GM18517 (cell line): ENCODE measurements at regions not wholly inside any gene's neighbourhood (a gene's known extent, or its start where the extent isn't known, plus 50 kb on each side); places are given as distances from the start of the nearest gene placed in this dataset.

Source experiments
- ATAC-seq: cut with Tn5 transposase; IDR thresholded peaks from one replicate; pipeline ENCODE4 v1.9.1; 2021; ENCODE audit warnings: mild to moderate bottlenecking, moderate library complexity; ENCODE audit not compliant: unreplicated experiment

GRCh38 chr9:13990994-13991393, 322.9 kb downstream of the NFIB start:
- no peak for ATAC-seq

- no peak for ATAC-seq
These were observed 323.6 kb downstream of the NFIB start for GRCh38 chr9:13990331-13990730.

DNA sequence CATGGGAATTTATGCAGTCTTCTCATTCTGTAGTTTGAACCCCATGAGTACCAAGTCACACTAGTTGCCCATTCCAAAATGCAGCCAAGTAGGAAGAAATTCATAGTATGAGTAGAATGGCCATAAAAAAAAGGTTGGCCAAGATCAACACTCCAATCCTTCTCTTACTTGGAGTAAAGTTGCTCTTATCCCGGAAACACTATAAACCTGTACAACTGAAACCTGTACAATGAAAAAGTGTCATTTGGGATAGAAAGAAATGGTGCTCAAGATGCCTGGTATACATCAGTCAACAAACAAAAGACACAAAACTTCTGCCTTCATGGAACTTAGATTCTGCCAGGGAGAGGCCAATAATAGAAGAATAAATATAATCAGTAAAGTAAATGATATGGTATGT, 325.0 kb downstream of the NFIB start:
- ATAC-seq, result no peak

- ATAC-seq, result no peak
These were observed 330.3 kb downstream of the NFIB start for GRCh38 chr9:13983607-13984006.

DNA sequence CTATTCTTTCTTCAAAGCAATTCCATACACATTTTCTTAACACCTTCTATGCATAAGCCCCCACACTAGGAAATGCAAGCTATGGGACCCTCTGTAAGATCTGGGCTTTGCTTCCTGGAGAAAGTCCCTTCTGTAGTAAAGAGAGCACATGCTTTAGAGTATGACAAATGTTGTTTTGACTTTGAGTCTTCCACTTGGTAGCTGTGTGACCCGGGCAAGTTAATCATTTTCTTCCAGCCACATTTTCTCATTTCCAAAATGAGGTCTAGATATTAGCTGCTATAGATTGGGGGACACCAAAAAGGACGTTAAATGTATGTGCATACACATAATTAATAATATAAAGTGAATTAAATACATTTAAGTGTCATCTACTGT, 334.0 kb downstream of the NFIB start:
- ATAC-seq, result no peak

DNA sequence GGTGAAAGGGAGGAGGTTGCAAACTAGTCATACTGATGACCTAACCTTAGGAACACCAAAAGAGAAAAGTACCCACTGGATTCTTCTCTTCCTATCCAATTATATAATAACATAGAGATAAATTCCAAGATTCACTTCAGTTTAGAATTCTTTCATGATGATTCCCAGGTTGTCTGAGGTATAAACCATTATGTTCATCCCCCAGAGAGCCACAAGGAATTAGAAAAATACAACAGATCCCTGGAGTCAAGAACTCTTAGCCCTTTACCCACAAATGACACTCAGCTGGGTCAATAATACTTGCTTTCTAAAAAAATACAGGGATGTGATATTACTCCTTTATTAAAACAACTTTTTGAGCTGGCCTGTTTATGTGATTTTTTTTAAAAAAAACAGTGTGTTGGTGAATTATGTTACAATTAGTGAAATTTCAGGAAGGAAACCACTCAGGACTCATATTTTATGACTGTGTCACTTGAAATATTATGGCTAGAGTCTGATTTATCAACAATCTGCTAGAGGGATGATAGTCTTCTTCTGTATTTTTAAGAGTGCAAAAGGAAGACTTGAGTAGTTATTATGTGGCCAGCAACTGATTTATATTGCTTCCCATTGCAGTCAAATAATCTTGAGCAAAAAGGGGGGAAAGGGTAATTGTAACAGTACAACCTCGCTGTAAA, 338.2 kb downstream of the NFIB start:
- no peak for ATAC-seq

DNA sequence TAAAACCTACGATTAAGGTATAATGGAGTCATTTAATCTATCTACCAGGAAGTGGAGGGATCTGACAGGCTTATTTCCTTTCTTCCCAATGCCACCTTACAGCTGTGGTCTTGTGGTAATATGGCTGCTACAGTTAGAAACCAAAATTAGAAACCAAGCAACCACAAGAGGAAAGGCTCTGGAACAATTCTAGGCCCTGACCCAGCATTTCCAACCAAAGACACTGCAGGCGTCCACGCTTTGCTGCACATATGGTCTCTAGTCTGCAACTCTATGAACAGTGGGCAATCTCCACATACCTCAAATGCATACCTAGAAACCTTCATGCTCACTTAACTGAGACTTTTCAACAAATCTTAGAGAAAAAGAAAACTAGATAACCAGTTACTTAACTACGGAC, 339.1 kb downstream of the NFIB start:
- no peak for ATAC-seq

DNA sequence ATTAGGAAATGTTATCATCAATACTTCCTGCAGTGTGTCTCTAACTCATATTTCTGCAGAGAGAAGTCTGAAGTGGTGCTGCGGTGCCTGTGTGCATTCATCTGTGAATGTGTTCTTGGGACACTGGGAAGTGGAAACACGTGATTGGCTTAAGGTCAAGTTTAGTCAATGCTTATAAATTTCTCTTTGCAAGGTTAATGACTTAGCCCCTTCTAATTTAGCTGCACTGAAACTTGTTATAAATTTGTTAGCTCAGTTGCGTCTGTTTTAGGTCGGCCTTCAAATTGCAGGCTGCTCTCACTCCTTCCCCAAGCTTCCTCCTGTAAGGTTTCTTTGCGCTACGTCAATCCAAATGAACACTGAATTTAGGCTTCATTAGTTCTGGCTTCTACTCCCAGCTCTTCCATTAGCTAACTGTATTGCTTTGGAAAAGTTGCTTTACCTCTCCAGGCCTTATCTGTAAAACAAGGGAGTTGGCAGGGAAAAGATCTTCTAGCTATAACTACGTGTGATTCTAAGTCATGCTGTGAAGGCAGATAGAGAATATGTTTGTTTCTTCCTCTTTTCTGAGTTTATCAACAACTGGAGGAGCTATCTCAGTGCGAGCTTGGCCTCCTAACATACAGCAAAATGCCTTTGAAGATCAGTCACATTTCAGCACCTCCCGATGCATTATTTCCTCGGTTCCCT, 341.8 kb downstream of the NFIB start:
- no peak for ATAC-seq

DNA sequence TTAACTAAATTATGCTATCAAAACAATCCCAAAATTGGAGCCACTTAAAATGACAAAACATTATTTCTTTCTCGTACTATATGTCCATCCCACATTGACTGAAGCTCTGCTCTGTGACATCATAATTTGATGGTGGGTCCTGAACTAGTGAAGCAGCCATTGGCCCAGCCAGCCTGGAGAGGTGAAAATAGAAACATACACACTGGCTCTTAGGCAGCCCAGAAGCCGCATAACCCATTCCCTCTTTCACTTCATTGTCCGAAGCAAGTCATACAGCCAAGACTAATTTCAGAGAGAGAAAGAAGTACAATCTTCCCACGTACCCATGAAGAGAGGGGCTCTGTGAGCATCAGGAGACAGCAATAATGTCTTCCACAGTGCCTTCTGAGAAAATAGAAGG, 342.5 kb downstream of the NFIB start:
- no peak for ATAC-seq

GRCh38 chr9:13970426-13970825, 343.5 kb downstream of the NFIB start:
- no peak for ATAC-seq

GRCh38 chr9:13970018-13970417, 343.9 kb downstream of the NFIB start:
- ATAC-seq, result no peak

DNA sequence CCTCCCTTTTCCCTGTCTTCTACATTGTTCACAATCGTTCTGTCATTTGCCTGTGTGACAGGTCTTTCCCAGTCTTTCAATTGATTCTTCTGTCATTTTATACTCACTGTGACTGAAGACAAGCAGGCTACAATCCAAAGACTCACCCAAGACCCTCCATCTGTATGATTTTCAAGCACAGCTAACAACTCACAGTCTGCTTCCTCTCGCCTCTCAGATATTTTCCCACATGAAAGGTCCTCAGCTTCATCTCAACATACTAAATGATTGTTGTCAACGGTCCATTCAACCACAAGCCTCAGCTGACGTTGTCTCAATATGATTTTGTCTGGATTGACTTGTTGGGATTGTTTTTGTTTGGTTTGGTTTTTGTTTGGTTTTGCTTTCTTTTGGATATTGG, 346.5 kb downstream of the NFIB start:
- no peak for ATAC-seq

DNA sequence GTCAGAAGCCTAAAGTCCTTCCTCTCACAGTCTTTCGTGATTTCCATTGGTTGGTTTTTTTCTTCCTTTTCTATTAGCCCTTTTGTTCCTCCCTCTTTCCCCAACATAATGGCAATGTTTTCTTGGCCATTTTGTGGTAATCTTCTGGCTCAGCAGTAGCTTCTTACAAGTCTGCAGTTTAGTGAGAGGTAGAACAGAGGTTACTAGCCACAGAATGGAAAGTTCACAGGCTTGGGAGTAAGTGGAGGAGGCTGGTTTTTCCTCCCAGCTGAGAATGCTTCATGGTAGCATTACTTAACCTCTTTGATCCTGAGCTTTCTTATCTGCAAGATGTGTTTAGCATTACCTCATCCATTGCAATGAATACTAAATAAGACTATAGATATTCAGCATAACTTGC, 346.9 kb downstream of the NFIB start:
- ATAC-seq, result no peak

DNA sequence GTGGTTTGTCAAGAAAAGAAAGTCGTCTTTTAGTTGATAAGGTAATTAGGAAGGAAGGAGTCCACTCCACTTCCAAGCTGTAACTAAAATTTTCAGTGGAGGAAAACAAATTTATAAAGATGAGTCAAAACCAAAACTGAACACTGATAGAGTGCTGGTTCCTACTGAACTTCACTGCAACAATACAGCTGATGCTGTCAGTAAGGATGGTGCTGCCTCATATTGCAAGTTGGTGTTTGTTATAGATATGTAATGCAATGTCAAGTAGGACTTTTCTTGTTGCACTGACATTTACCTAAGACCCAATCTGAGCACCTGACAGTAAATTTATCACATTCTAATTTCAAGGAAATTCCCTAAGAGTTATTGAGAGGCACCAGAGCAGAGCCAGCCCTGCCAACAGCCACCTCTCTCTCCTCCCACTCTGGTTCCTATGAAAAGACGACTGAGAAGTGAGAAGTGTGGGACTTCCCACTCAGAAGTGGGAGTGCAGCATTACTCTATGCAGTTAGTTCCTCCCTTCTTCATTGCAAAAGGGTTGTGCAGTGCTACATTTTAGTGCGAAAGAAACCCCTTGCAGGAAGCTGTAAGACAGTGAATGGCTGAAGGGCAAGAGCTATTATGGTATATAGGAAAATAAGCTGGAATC, 350.8 kb downstream of the NFIB start:
- no peak for ATAC-seq

- no peak for ATAC-seq
These were observed 351.9 kb downstream of the NFIB start for GRCh38 chr9:13962006-13962405.

- no peak for ATAC-seq
These were observed 353.8 kb downstream of the NFIB start for GRCh38 chr9:13960011-13960765.

GRCh38 chr9:13958672-13959071, 355.3 kb downstream of the NFIB start:
- ATAC-seq, result no peak

DNA sequence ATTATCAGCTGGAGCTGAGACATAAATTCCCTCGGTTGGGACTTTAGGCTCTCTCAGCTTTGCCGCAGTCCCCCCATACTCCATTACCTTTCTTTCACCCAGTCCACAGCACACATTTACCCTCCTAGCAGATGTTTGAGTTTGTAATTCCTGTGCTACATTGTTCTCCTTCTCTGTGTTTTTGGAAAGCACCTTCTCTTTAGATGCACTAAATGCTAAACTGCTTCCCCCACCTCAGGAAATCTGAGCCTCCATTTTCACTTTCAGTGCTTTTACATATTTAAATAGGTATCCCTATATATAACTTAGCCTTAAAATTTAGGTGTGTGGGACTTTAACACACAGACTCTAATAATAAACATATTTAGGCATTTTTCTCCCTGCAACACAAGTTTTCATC, 356.9 kb downstream of the NFIB start:
- no peak for ATAC-seq

DNA sequence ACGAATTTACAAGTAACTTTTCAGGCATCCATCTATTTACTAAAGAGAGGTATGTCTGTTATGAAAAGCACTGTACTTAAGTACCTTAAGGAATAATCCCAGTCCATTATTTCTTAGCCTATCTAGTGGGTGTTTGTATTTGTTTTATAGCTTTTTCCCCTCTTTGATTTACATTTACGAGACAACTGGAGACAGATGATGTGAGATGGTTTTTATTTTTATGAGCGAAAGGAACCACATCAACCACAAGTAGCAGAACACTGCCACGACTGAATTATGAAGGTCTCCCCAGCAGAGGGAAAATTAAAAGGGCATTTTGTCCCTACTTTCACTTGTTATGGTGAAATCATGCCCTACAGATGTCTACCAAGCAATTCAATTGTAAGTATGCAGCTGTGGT, 357.8 kb downstream of the NFIB start:
- ATAC-seq, result no peak

DNA sequence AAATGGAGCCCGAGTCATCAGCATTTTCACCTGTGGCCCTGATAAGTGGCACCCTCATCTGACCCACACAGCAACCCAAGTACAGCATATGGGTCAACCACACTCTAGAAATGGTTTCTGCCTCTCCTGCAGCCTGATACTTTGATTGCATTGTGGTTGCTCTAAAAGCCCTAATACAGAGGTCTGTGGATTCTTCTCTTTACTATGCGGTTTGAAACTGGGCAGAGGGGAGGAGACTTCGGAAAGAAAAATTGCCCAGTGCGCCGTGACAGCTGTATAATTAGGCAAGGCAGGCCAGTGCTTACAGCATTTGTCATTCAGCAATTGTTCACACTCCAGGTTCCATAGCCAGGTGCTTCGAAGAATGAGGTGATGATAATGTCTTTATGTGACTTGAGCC, 361.0 kb downstream of the NFIB start:
- no peak for ATAC-seq

GRCh38 chr9:13948037-13948436, 365.9 kb downstream of the NFIB start:
- no peak for ATAC-seq

DNA sequence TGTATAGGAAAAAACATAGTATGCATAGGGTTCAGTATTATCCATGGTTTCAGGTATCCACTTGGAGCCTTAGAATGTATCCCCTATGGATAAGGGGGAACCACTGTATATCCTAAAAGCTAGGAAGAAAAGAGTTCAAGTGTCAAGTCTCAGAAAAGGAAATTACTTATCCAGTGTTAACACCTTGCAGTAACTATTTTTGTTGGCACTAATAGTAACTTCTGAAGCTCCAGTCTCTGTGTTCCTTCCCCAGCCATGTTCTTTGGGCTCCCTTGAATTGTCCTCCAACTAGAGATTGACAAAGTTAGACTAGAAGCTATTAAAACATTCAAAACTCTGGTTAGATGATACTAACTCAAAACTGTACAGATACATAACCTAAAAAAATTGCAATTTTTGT, 370.8 kb downstream of the NFIB start:
- ATAC-seq, result no peak
